ENCODE measurements at regions not wholly inside any gene's neighbourhood (a gene's known extent, or its start where the extent isn't known, plus 50 kb on each side); places are given as distances from the start of the nearest gene placed in this dataset.

- no peak overlapping the region for H3K4me3 ChIP-seq (ENCODE audit: insufficient read depth, low read depth, low read length)
- WGBS, 2 experiments = 94 to 98% methylated on average over 3 of the region's 3 CpGs
These were observed 338.1 kb upstream of the ADAMTS16 start for GRCh38 chr5:4802044-4802443.

GRCh38 chr5:4804691-4805360, 335.3 kb upstream of the ADAMTS16 start:
- WGBS, 2 experiments = 94 to 95% methylated on average over 11 to 12 of the region's 12 CpGs
- H3K27ac ChIP-seq (ENCODE audit: insufficient read depth, low read depth, low read length, poor library complexity, severe bottlenecking) = no peak overlapping the region
- H3K9me3 ChIP-seq (ENCODE audit: control insufficient read depth, low read length) = no peaks in the 10 kb centered on the region
- no peaks in the 10 kb centered on the region for H3K27me3 ChIP-seq (ENCODE audit: control insufficient read depth, insufficient read depth, low read length, poor library complexity, severe bottlenecking)
- H3K4me1 ChIP-seq (ENCODE audit: control insufficient read depth, insufficient read depth, low read length) = no peaks in the 10 kb centered on the region
- no peak overlapping the region for H3K4me3 ChIP-seq (ENCODE audit: insufficient read depth, low read depth, low read length)
- no peaks in the 10 kb centered on the region for H3K36me3 ChIP-seq (ENCODE audit: control insufficient read depth, insufficient read depth, low read length)

More at GRCh38 chr5:4802044-4802443, 338.1 kb upstream of the ADAMTS16 start:
- Histone ChIP-seq H3K36me3 (ENCODE audit: control insufficient read depth, insufficient read depth, low read length) (no peaks in the 10 kb centered on the region), H3K27me3 (ENCODE audit: control insufficient read depth, insufficient read depth, low read length, poor library complexity, severe bottlenecking) (no peaks in the 10 kb centered on the region), H3K4me1 (ENCODE audit: control insufficient read depth, insufficient read depth, low read length) (no peaks in the 10 kb centered on the region), H3K9me3 (ENCODE audit: control insufficient read depth, low read length) (no peaks in the 10 kb centered on the region), H3K27ac (ENCODE audit: insufficient read depth, low read depth, low read length, poor library complexity, severe bottlenecking) (no peak overlapping the region)

- H3K4me1 ChIP-seq (ENCODE audit: control insufficient read depth, insufficient read depth, low read length) = no peaks in the 10 kb centered on the region
- WGBS, 2 experiments = 83 to 91% methylated on average over 3 of the region's 3 CpGs
- H3K27me3 ChIP-seq (ENCODE audit: control insufficient read depth, insufficient read depth, low read length, poor library complexity, severe bottlenecking) = no peaks in the 10 kb centered on the region
- no peak overlapping the region for H3K27ac ChIP-seq (ENCODE audit: insufficient read depth, low read depth, low read length, poor library complexity, severe bottlenecking)
- H3K4me3 ChIP-seq (ENCODE audit: insufficient read depth, low read depth, low read length) = no peak overlapping the region
- H3K36me3 ChIP-seq (ENCODE audit: control insufficient read depth, insufficient read depth, low read length) = no peaks in the 10 kb centered on the region
- no peaks in the 10 kb centered on the region for H3K9me3 ChIP-seq (ENCODE audit: control insufficient read depth, low read length)
These were observed 325.1 kb upstream of the ADAMTS16 start for GRCh38 chr5:4815002-4815401.

- 100% methylated on average over 1 to 2 of the region's 2 CpGs for WGBS, 2 experiments
- no peaks in the 10 kb centered on the region for H3K4me1 ChIP-seq (ENCODE audit: control insufficient read depth, insufficient read depth, low read length)
- H3K4me3 ChIP-seq (ENCODE audit: insufficient read depth, low read depth, low read length) = no peak overlapping the region
- no peak overlapping the region for H3K27ac ChIP-seq (ENCODE audit: insufficient read depth, low read depth, low read length, poor library complexity, severe bottlenecking)
- H3K27me3 ChIP-seq (ENCODE audit: control insufficient read depth, insufficient read depth, low read length, poor library complexity, severe bottlenecking) = no peaks in the 10 kb centered on the region
- H3K36me3 ChIP-seq (ENCODE audit: control insufficient read depth, insufficient read depth, low read length) = no peaks in the 10 kb centered on the region
- no peaks in the 10 kb centered on the region for H3K9me3 ChIP-seq (ENCODE audit: control insufficient read depth, low read length)
These were observed 322.4 kb upstream of the ADAMTS16 start for GRCh38 chr5:4817767-4818166.

- Histone ChIP-seq H3K27ac (ENCODE audit: insufficient read depth, low read depth, low read length, poor library complexity, severe bottlenecking) (no peak overlapping the region), H3K9me3 (ENCODE audit: control insufficient read depth, low read length) (no peaks in the 10 kb centered on the region), H3K4me1 (ENCODE audit: control insufficient read depth, insufficient read depth, low read length) (no peaks in the 10 kb centered on the region), H3K27me3 (ENCODE audit: control insufficient read depth, insufficient read depth, low read length, poor library complexity, severe bottlenecking) (no peaks in the 10 kb centered on the region), H3K36me3 (ENCODE audit: control insufficient read depth, insufficient read depth, low read length) (no peaks in the 10 kb centered on the region), H3K4me3 (ENCODE audit: insufficient read depth, low read depth, low read length) (no peak overlapping the region)
- WGBS, 2 experiments = 65 to 72% methylated on average over 1 of the region's 1 CpG
These were observed 308.8 kb upstream of the ADAMTS16 start for GRCh38 chr5:4831325-4831724.

- no peaks in the 10 kb centered on the region for H3K27me3 ChIP-seq (ENCODE audit: control insufficient read depth, insufficient read depth, low read length, poor library complexity, severe bottlenecking)
- no peak overlapping the region for H3K4me3 ChIP-seq (ENCODE audit: insufficient read depth, low read depth, low read length)
- H3K36me3 ChIP-seq (ENCODE audit: control insufficient read depth, insufficient read depth, low read length) = no peaks in the 10 kb centered on the region
- no peaks in the 10 kb centered on the region for H3K4me1 ChIP-seq (ENCODE audit: control insufficient read depth, insufficient read depth, low read length)
- WGBS, 2 experiments = 89 to 91% methylated on average over 5 of the region's 5 CpGs
- H3K9me3 ChIP-seq (ENCODE audit: control insufficient read depth, low read length) = no peaks in the 10 kb centered on the region
- H3K27ac ChIP-seq (ENCODE audit: insufficient read depth, low read depth, low read length, poor library complexity, severe bottlenecking) = no peak overlapping the region
These were observed 307.7 kb upstream of the ADAMTS16 start for GRCh38 chr5:4832471-4832870.

- no peaks in the 10 kb centered on the region for H3K36me3 ChIP-seq (ENCODE audit: control insufficient read depth, insufficient read depth, low read length)
- H3K27me3 ChIP-seq (ENCODE audit: control insufficient read depth, insufficient read depth, low read length, poor library complexity, severe bottlenecking) = no peaks in the 10 kb centered on the region
- H3K4me3 ChIP-seq (ENCODE audit: insufficient read depth, low read depth, low read length) = no peak overlapping the region
- no peaks in the 10 kb centered on the region for H3K4me1 ChIP-seq (ENCODE audit: control insufficient read depth, insufficient read depth, low read length)
- no peaks in the 10 kb centered on the region for H3K9me3 ChIP-seq (ENCODE audit: control insufficient read depth, low read length)
- H3K27ac ChIP-seq (ENCODE audit: insufficient read depth, low read depth, low read length, poor library complexity, severe bottlenecking) = no peak overlapping the region
- 90 to 92% methylated on average over 3 to 4 of the region's 4 CpGs for WGBS, 2 experiments
These were observed 306.9 kb upstream of the ADAMTS16 start for GRCh38 chr5:4833104-4833738.

- no peak overlapping the region for H3K4me3 ChIP-seq (ENCODE audit: insufficient read depth, low read depth, low read length)
- H3K36me3 ChIP-seq (ENCODE audit: control insufficient read depth, insufficient read depth, low read length) = no peaks in the 10 kb centered on the region
- WGBS, 2 experiments = 96 to 97% methylated on average over 28 of the region's 28 CpGs
- H3K27me3 ChIP-seq (ENCODE audit: control insufficient read depth, insufficient read depth, low read length, poor library complexity, severe bottlenecking) = no peaks in the 10 kb centered on the region
- H3K9me3 ChIP-seq (ENCODE audit: control insufficient read depth, low read length) = no peaks in the 10 kb centered on the region
- no peak overlapping the region for H3K27ac ChIP-seq (ENCODE audit: insufficient read depth, low read depth, low read length, poor library complexity, severe bottlenecking)
- no peaks in the 10 kb centered on the region for H3K4me1 ChIP-seq (ENCODE audit: control insufficient read depth, insufficient read depth, low read length)
These were observed 302.6 kb upstream of the ADAMTS16 start for GRCh38 chr5:4837489-4838058.

GRCh38 chr5:4845221-4845620, 294.9 kb upstream of the ADAMTS16 start:
- Histone ChIP-seq H3K27me3 (ENCODE audit: control insufficient read depth, insufficient read depth, low read length, poor library complexity, severe bottlenecking) (no peaks in the 10 kb centered on the region), H3K9me3 (ENCODE audit: control insufficient read depth, low read length) (no peaks in the 10 kb centered on the region), H3K36me3 (ENCODE audit: control insufficient read depth, insufficient read depth, low read length) (no peaks in the 10 kb centered on the region), H3K27ac (ENCODE audit: insufficient read depth, low read depth, low read length, poor library complexity, severe bottlenecking) (no peak overlapping the region), H3K4me1 (ENCODE audit: control insufficient read depth, insufficient read depth, low read length) (no peaks in the 10 kb centered on the region), H3K4me3 (ENCODE audit: insufficient read depth, low read depth, low read length) (no peak overlapping the region)
- 96 to 98% methylated on average over 3 of the region's 3 CpGs for WGBS, 2 experiments

- 97 to 98% methylated on average over 3 of the region's 3 CpGs for WGBS, 2 experiments
- H3K27ac ChIP-seq (ENCODE audit: insufficient read depth, low read depth, low read length, poor library complexity, severe bottlenecking) = no peak overlapping the region
These were observed 292.4 kb upstream of the ADAMTS16 start for GRCh38 chr5:4847766-4848165.

More at GRCh38 chr5:4847766-4848165, 292.4 kb upstream of the ADAMTS16 start:
- Histone ChIP-seq H3K9me3 (ENCODE audit: control insufficient read depth, low read length) (no peaks in the 10 kb centered on the region), H3K27me3 (ENCODE audit: control insufficient read depth, insufficient read depth, low read length, poor library complexity, severe bottlenecking) (no peaks in the 10 kb centered on the region), H3K36me3 (ENCODE audit: control insufficient read depth, insufficient read depth, low read length) (no peaks in the 10 kb centered on the region), H3K4me3 (ENCODE audit: insufficient read depth, low read depth, low read length) (no peak overlapping the region), H3K4me1 (ENCODE audit: control insufficient read depth, insufficient read depth, low read length) (no peaks in the 10 kb centered on the region)

Data from ectodermal cell (in vitro differentiated cells).